ENCODE measurements at regions not wholly inside any gene's neighbourhood (a gene's known extent, or its start where the extent isn't known, plus 50 kb on each side); places are given as distances from the start of the nearest gene placed in this dataset.
A peak's percentile ranks its signal among the peaks of the same experiment; 100 is the strongest.

DNA sequence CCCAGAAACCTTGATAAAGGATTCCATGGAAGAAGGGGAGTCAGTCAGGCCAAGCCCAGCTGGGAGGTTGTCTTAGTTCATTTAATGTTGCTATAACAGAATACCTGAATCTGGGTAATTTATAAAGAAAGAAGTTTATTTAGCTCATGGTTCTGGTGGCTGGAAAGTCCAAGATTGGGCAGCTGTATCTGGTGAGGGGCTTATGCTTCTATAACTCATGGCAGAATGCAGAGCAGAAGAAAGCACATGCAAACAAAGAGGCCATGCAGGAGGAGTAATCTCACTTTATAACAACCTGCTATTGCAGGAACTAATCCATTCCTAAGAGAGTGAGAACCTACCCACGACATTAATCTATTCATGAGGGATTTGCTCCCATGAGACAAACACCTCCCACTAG, 54.2 kb upstream of the ANKRD1 start:
- TF ChIP-seq, protein P1, sequence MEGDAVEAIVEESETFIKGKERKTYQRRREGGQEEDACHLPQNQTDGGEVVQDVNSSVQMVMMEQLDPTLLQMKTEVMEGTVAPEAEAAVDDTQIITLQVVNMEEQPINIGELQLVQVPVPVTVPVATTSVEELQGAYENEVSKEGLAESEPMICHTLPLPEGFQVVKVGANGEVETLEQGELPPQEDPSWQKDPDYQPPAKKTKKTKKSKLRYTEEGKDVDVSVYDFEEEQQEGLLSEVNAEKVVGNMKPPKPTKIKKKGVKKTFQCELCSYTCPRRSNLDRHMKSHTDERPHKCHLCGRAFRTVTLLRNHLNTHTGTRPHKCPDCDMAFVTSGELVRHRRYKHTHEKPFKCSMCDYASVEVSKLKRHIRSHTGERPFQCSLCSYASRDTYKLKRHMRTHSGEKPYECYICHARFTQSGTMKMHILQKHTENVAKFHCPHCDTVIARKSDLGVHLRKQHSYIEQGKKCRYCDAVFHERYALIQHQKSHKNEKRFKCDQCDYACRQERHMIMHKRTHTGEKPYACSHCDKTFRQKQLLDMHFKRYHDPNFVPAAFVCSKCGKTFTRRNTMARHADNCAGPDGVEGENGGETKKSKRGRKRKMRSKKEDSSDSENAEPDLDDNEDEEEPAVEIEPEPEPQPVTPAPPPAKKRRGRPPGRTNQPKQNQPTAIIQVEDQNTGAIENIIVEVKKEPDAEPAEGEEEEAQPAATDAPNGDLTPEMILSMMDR (IDR thresholded peaks at IDR 0.05; ENCODE audit: extremely low read depth, missing control alignments) = no peak
- DNase-seq (ENCODE audit: low spot score) = no peak

DNA sequence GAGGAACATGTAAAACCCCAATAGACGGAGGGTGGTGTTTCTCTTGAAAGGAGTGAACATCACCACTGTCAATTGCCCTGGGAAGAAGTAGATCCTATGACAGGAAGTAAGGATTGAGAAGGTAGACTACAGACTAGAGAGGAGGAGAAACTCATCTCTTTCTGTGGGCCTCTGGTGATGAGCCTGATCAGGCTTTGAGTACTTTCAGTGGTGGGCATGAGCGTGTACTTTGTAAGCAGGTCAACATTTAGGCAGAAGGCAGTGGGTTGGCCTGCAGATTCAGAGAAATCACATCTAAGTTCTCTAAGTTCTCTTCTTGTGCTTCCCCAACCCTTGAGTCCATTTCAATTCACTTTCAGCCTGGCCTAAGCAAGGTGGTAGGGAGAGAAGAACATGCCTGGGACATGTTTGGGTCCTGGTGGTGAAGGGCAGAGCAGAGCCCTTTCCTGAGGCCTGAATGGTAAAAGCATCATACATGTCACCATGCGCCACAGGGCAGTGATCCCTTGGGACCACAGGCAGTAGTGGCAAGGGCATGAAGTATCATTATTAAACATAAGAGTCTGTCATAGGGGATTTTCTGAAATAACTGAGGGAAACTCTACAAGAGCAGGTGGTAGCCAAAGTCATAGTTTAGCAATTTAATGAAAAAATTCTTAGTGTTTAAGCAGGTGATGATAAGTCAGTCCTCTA, 56.4 kb upstream of the ANKRD1 start:
- peak; percentile 29 for DNase-seq (ENCODE audit: low spot score)
- TF ChIP-seq, protein P1 (IDR thresholded peaks at IDR 0.05; ENCODE audit: extremely low read depth, missing control alignments) = no peak

DNA sequence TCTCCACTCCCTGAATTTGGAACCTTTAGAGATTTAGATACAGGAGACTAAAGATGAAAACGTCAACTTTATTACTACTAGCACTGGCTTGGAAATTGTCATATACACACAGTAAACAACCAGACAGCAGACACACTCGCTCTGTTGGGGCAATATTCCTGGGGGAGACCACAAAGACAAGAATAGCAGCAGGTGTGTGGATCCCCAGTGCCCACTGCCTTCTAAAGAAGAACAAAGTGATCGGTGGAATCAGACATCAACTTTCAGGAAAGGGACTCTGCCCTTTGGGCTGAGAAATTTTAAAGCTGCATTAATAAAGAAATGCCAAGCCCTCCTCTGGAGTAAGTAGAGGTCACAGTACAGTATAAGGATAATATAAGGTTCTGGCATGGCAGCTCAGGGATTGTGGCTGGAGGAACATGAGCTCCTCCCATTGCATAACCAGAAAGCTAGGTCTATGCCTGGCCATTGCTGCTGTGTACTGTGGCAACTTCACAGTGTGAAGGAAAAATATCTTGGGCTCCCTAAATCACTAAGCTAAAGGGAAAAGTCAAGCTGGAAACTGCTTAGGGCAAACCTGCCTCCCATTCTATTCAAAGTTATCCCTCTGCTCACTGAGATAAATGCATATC, 57.1 kb upstream of the ANKRD1 start:
- DNase-seq (ENCODE audit: low spot score) = no peak
- TF ChIP-seq, protein P1 (IDR thresholded peaks at IDR 0.05; ENCODE audit: extremely low read depth, missing control alignments) = no peak

DNA sequence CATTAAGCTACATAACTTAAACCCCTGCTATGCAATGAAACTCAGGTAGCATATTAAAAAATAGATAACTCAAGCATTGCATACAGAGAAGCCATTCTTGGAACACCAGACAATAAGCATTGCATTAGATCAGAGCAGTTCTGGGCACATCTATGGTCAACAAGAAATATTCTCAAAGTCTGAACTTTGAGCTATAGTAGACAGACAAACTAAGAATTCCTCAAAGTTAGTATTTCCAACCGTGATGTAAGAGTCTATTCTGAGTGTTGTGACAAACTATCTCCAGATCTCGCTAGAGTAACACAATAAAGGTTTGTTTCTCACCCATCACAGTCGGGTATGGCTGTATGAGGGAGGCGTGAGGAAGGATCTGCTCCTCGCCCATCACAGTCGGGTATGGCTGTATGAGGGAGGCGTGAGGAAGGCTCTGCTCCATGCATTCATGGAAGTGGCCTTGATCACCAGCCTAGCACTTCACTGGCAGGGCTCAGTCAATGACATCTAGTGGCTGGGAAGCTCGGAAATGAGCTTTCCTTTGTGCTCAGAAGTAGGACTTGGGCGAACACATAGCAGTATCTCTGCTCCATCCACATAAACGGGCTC, 61.6 kb upstream of the ANKRD1 start:
- TF ChIP-seq, protein P1 (IDR thresholded peaks at IDR 0.05; ENCODE audit: extremely low read depth, missing control alignments) = no peak
- DNase-seq (ENCODE audit: low spot score) = no peak

DNA sequence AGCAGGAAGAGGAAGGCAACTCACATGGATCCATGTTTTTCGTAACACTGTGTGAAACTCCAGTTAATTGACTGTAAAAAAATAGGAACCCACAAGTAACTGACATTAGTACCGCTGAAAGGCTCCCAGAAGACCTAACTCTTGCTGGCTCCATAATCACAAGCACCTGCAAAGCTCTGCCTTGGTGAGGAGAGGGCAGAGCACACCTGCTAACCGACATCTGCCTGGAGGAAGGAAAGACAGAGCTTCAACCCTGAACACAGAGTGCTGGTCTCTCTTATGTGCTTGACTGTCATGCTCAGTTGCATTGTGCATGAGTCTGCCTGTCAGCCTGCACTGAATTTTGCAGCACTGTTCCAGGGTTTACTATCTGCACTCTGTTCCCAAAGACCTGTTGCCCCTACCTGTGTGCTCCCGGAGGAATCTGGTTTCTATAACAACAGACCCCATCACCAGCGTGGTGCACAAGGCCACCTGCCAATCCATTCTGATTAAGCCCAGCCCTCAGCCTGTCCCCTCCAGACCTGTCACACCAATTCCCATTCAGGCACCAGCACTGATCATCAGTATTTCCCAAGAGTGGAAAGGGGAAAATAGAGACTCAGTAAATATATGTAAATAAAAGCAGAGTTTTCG, 63.1 kb upstream of the ANKRD1 start:
- DNase-seq (ENCODE audit: low spot score) = no peak

DNA sequence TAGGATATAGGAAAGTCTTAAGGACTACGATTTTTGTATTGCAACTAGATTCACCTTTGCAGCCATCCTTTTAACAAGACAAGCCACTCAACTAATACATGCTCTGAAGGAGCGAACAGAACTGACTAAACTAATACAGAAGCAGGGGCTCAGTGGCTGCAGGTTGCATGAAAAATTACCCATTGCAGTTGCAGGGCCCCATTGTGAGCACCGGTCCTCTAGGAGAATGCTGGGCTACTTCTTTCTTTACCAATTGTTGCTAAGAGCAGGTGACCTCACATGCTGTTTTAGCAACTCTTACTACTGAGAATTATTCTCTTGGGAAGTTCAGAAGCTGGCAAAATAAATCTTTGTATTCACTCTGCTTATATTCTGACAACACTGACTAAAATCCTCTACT, 64.0 kb upstream of the ANKRD1 start:
- TF ChIP-seq, protein P1 (IDR thresholded peaks at IDR 0.05; ENCODE audit: extremely low read depth, missing control alignments) = no peak
- no peak for DNase-seq (ENCODE audit: low spot score)

More for the DNA sequence above, 63.1 kb upstream of the ANKRD1 start:
- TF ChIP-seq, protein P1 (IDR thresholded peaks at IDR 0.05; ENCODE audit: extremely low read depth, missing control alignments) = no peak
